HG03025 (cell line): ENCODE measurements at regions not wholly inside any gene's neighbourhood (a gene's known extent, or its start where the extent isn't known, plus 50 kb on each side); places are given as distances from the start of the nearest gene placed in this dataset.
"Not testable (repeated sequence)": the region's sequence is repeated elsewhere in the genome, so short reads cannot be mapped to it uniquely, and the experiment has no call there.

Experiments used
- ATAC-seq: cut with Tn5 transposase; IDR thresholded peaks from one replicate; pipeline ENCODE4 v1.9.1; 2021; ENCODE audit warnings: mild to moderate bottlenecking, moderate library complexity; ENCODE audit not compliant: unreplicated experiment, low FRiP score

GRCh38 chr1:55820501-55820900, 605.3 kb upstream of the USP24 start:
- no peak for ATAC-seq

- no peak for ATAC-seq
Measured at GRCh38 chr1:55819011-55819410, 603.8 kb upstream of the USP24 start.

- ATAC-seq: no peak
Measured at GRCh38 chr1:55816456-55817426, 601.6 kb upstream of the USP24 start.

GRCh38 chr1:55815745-55816455, 600.7 kb upstream of the USP24 start:
- ATAC-seq: no peak

GRCh38 chr1:55814967-55815366, 599.8 kb upstream of the USP24 start:
- ATAC-seq: no peak

GRCh38 chr1:55813618-55814017, 598.5 kb upstream of the USP24 start:
- no peak for ATAC-seq

GRCh38 chr1:55812281-55812680, 597.1 kb upstream of the USP24 start:
- ATAC-seq: no peak

GRCh38 chr1:55808263-55808662, 593.1 kb upstream of the USP24 start:
- no peak for ATAC-seq

GRCh38 chr1:55803429-55803828, 588.3 kb upstream of the USP24 start:
- no peak for ATAC-seq

- ATAC-seq: no peak
Measured at GRCh38 chr1:55801481-55801880, 586.3 kb upstream of the USP24 start.

GRCh38 chr1:55800503-55800902, 585.3 kb upstream of the USP24 start:
- ATAC-seq: no peak

GRCh38 chr1:55793856-55794255, 578.7 kb upstream of the USP24 start:
- ATAC-seq: no peak

GRCh38 chr1:55792870-55793269, 577.7 kb upstream of the USP24 start:
- ATAC-seq: no peak

GRCh38 chr1:55789466-55789865, 574.3 kb upstream of the USP24 start:
- no peak for ATAC-seq

GRCh38 chr1:55786396-55786795, 571.2 kb upstream of the USP24 start:
- ATAC-seq: no peak

GRCh38 chr1:55784941-55785450, 569.8 kb upstream of the USP24 start:
- not testable (repeated sequence) for ATAC-seq

- no peak for ATAC-seq
Measured at GRCh38 chr1:55781944-55782482, 566.8 kb upstream of the USP24 start.

- no peak for ATAC-seq
Measured at GRCh38 chr1:55781003-55781402, 565.8 kb upstream of the USP24 start.

GRCh38 chr1:55777545-55777944, 562.4 kb upstream of the USP24 start:
- ATAC-seq: no peak

- no peak for ATAC-seq
Measured at GRCh38 chr1:55775007-55775406, 559.8 kb upstream of the USP24 start.

- ATAC-seq: no peak
Measured at GRCh38 chr1:55774446-55774845, 559.3 kb upstream of the USP24 start.
